Activated T-helper 17 cell treated with anti-CD3 and anti-CD28 coated beads, Interleukin-2, amount 50 U/mL, for 72 hours (primary cell): ENCODE measurements at regions not wholly inside any gene's neighbourhood (a gene's known extent, or its start where the extent isn't known, plus 50 kb on each side); places are given as distances from the start of the nearest gene placed in this dataset.

Experiments used
- ATAC-seq: fragments of 150-1000 bp; cut with Tn5 transposase; replicated peaks from 2 replicates; pipeline ENCODE4 v1.10.0; 2021; ENCODE audit warnings: mild to moderate bottlenecking, moderate library complexity
- H3K27ac Mint-ChIP-seq: one replicate; pipeline ENCODE4 v1.8.0; 2022; ENCODE audit warnings: mixed read lengths
- H3K27me3 Mint-ChIP-seq: one replicate; pipeline ENCODE4 v1.8.0; 2022; ENCODE audit warnings: mixed read lengths
- H3K36me3 Mint-ChIP-seq: one replicate; pipeline ENCODE4 v1.8.0; 2022; ENCODE audit warnings: low read depth, mild to moderate bottlenecking, mixed read lengths
- H3K4me1 Mint-ChIP-seq: one replicate; pipeline ENCODE4 v1.8.0; 2022; ENCODE audit warnings: mixed read lengths
- H3K4me3 Mint-ChIP-seq: one replicate; pipeline ENCODE4 v1.8.0; 2022; ENCODE audit warnings: mild to moderate bottlenecking, mixed read lengths
- H3K9me3 Mint-ChIP-seq: one replicate; pipeline ENCODE4 v1.8.0; 2022; ENCODE audit warnings: mixed read lengths

DNA sequence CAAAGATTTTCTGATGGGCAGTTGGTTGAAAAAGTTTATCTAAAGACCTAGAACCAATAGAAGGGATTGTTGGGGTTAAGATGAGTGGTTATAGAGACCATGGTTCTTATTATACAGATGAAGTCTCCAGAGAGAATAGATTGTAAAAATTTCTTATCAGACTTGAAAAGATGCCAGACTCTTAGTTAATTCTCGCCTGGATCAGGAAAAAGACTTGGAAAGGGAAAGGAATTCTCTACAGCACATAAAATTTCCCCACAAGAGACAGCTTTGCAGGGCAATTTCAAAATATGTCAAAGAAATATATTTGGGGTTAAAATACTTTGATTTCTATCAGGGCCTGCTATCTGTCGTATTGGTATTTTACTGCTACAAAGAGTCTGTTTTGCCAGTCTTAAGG is 582.6 kb downstream of the UTRN start:
- no peak for ATAC-seq
- Mint-ChIP-seq H3K27me3 (peaks cover 15% of the 10 kb centered on the region), H3K4me1 (no peaks in the 10 kb centered on the region), H3K27ac (no peak overlapping the region), H3K9me3 (peaks cover 10% of the 10 kb centered on the region), H3K36me3 (no peaks in the 10 kb centered on the region), H3K4me3 (no peak overlapping the region)

DNA sequence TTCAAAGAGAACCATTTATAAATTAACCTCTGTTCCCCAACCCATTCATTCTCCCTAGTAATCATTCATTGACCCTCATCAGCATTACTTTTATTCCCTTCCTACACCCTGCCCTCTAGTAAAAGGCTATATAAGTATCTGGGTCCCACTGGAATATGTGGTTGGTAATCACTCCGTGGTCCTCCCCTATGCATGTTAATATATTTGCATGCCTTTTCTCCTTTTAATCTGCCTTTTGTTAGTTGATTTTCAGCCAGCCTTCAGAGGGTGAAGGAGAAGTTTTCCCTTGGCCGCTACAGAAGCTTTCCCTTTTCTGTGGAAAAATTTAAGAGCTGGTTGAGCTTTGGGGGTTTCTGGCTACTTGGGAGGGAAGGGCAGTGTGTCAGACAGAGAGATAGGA is 585.6 kb downstream of the UTRN start:
- ATAC-seq: no peak
- Mint-ChIP-seq H3K4me3 (no peak overlapping the region), H3K36me3 (no peaks in the 10 kb centered on the region), H3K27ac (no peak overlapping the region), H3K4me1 (no peaks in the 10 kb centered on the region), H3K9me3 (no peaks in the 10 kb centered on the region), H3K27me3 (peaks cover 10% of the 10 kb centered on the region)

DNA sequence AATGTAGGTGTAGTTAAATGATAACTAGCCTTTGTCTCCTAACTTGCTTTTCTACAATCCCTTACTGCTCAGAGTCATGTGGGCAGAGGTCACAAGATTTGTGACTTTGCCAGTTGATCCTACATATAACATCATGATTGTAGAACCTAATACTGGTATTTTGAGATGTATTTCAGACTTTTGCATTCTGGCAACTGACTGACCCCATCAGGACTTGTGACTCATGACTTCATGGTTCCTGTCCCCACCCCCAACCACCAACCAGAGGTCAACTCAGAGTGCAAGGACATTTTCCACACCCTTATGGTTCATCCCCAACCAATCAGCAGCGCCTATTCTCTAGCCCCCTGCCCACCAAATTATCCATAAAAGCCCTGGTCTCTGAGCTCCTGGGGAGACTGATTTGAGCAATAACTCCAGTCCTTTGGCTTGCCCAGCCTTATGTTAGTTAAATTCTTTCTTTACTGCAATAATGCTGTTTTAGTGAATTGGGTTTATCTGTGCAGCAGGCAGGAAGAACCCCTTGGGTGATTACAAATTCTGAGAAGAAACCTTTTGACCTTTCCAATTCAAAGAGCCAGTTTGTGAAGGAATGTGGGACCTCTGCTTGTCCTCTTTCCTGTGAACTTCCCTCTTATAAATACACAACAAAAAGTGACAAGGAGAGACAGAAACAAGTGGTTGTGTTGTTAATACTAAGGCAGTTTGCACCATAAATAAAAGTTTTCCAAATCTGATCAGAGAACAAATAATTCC is 588.7 kb downstream of the UTRN start:
- Mint-ChIP-seq H3K27me3 (peaks cover 30% of the 10 kb centered on the region), H3K27ac (no peak overlapping the region), H3K9me3 (no peaks in the 10 kb centered on the region), H3K36me3 (no peaks in the 10 kb centered on the region), H3K4me1 (no peaks in the 10 kb centered on the region), H3K4me3 (no peak overlapping the region)
- no peak for ATAC-seq

DNA sequence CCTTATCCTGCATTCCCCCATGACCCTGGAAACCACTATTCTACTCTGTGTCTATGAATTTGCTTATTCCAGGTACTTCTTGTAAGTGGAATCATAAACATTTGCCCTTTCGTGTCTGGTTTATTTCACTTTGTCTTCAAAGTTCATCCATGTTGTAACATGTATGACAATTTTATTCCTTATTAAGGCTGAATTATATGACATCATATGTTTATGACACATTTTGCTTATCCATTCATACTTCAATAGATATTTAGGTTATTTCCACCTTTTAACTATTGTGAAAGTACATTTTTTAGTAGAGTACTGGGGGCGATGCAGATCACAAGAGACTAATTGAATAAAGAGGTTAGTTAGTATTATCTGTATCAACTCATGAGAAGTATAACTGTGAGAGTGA is 591.6 kb downstream of the UTRN start:
- Mint-ChIP-seq H3K4me3 (no peak overlapping the region), H3K27ac (no peak overlapping the region), H3K9me3 (no peaks in the 10 kb centered on the region), H3K36me3 (no peaks in the 10 kb centered on the region), H3K27me3 (peaks cover 43% of the 10 kb centered on the region), H3K4me1 (no peaks in the 10 kb centered on the region)
- no peak for ATAC-seq

DNA sequence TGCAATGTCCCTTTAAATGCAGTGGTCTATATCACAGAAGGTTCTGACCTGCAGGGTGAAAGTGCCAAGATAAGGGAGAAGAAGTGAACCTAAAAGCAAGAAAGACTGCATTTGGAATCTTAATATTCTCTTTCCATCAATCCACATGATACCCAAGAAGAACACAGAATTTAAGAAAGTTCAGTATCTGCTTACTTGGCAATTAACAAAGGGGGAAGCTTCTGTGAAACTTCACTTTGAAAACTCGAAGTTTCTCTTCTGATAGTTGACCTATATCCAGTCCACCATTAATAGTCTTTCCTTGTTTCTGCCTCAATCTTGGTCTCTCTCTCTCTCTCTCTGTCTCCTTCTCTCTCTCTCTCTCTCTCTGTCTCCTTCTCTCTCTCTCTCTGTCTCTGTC is 592.0 kb downstream of the UTRN start:
- H3K36me3 Mint-ChIP-seq: no peaks in the 10 kb centered on the region

DNA sequence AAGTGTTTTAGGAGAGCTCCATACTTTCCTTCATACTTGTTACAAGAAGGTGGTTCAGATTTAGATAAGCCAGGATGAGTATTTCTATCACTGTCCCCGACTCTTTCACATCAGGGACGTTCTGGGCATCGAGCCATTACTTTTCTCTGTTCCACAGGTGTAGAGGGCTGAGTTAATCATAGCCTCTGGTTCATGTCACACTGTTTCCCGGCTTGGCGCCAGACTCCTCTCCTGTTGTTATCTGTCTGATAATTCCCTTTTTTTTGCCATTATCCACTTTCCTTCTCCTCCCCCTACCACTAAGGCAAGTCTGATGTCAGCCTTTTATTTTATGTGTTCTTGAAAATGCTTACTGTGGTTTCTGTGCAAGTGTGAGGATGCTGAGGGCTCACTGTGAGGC is 593.4 kb downstream of the UTRN start:
- ATAC-seq: no peak
- Mint-ChIP-seq H3K4me3 (no peak overlapping the region), H3K27ac (no peak overlapping the region), H3K36me3 (no peaks in the 10 kb centered on the region), H3K27me3 (peaks cover 43% of the 10 kb centered on the region), H3K9me3 (no peaks in the 10 kb centered on the region), H3K4me1 (no peaks in the 10 kb centered on the region)

More for the DNA sequence above, 592.0 kb downstream of the UTRN start:
- no peaks in the 10 kb centered on the region for H3K4me1 Mint-ChIP-seq
- ATAC-seq: no peak
- no peak overlapping the region for H3K4me3 Mint-ChIP-seq
- H3K27ac Mint-ChIP-seq: no peak overlapping the region
- peaks cover 43% of the 10 kb centered on the region for H3K27me3 Mint-ChIP-seq
- no peaks in the 10 kb centered on the region for H3K9me3 Mint-ChIP-seq

DNA sequence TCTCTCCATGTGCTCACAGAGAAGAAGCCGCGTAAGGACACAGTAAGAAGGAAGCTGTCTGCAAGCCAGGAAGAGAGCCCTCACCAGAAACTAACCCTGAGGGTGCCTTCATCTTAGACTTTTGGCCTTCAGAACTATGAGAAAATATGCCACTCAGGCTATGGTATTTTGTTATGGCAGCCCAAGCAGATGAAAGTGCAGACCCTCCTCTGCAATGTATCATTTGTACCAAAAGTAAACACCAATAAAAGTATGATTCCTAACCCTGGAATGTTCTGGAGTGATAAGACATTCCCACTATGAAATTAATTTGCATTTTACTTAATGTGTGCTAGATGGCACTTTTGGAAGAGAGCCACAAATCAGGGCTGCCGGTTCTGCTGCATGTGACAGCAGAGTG is 594.3 kb downstream of the UTRN start:
- Mint-ChIP-seq H3K36me3 (no peaks in the 10 kb centered on the region), H3K9me3 (no peaks in the 10 kb centered on the region), H3K27me3 (peaks cover 43% of the 10 kb centered on the region), H3K27ac (no peak overlapping the region), H3K4me3 (no peak overlapping the region), H3K4me1 (no peaks in the 10 kb centered on the region)
- ATAC-seq: no peak

DNA sequence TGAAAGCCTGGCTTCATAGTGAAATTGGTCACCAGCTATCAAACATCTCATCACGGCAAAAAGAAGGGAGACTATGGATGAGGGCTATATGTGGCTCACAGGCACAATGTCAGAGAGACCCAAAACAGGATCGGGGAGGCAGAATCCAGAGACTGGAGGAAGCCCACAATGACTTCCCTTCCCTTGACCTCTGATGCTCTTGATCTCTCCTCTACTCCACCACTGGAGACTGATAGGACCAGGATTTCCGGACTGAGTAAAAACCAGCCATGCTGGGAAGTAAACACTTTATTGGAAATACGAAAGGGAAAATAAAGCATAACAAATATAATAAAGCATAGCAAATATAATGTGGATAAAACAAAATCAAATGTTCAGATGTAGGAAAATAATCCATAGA is 597.3 kb downstream of the UTRN start:
- H3K4me3 Mint-ChIP-seq: no peak overlapping the region
- H3K4me1 Mint-ChIP-seq: no peaks in the 10 kb centered on the region
- no peak overlapping the region for H3K27ac Mint-ChIP-seq
- no peaks in the 10 kb centered on the region for H3K36me3 Mint-ChIP-seq
- H3K9me3 Mint-ChIP-seq: no peaks in the 10 kb centered on the region
- peaks cover 41% of the 10 kb centered on the region for H3K27me3 Mint-ChIP-seq
- no peak for ATAC-seq

DNA sequence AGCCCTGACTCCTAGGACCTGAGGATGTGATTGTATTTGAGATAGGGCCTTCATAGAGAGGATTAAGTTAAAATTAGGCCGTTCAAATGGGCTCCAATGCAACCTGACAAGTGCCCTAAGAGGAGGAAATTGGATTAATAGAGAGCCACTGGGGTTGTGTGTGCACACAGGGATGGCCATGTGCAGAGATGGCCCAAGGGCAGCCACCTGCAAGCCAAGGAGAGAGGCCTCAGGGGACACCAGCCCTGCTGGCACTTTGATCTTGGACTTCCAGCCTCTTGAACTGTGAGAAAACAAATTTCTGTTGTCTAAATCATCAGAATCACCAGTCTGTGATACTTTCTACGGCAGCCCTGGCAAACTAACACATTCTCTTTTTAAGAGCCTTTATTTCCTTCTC is 598.8 kb downstream of the UTRN start:
- Mint-ChIP-seq H3K27ac (no peak overlapping the region), H3K4me3 (no peak overlapping the region), H3K36me3 (no peaks in the 10 kb centered on the region), H3K9me3 (no peaks in the 10 kb centered on the region), H3K4me1 (no peaks in the 10 kb centered on the region), H3K27me3 (peaks cover 29% of the 10 kb centered on the region)
- ATAC-seq: no peak

DNA sequence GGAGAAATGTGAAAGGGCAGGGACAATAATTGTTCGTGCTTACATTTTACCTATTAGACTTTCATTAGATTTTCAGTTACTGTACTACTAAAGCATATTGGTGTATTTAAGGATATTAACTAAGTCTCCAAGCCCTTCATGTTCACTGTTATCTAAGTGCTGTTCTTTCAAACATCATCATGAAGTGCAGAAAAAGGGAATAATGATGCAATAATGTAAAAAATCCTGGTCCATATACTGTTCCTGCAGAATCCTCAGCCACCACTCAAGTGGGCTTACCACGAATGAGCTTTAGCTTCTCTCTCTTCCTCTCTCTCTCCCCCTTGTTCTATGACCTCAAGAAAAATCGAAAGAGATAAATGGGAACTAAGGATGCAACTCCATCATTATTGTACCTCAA is 600.7 kb downstream of the UTRN start:
- ATAC-seq: no peak
- Mint-ChIP-seq H3K4me1 (no peaks in the 10 kb centered on the region), H3K4me3 (no peak overlapping the region), H3K27me3 (peaks cover 17% of the 10 kb centered on the region), H3K27ac (no peak overlapping the region), H3K36me3 (no peaks in the 10 kb centered on the region), H3K9me3 (no peaks in the 10 kb centered on the region)

DNA sequence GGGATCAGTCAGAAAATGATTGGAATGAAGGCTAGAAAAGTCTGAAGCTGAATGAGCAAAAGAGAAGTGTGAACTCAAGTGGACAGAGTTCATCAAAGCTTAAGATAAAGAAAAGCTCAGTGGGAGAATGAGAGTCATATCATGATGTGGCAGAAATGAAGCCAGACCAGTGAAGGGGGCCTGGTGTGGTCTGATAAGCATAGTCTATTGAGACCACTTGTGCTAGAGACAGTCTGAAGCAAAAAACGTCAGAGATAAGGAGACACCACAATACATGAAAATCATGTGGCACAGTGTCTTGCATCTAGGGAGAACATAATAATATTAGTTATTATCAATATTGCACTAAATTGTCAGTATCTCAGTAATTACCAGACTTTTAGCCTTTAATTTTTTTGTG is 601.5 kb downstream of the UTRN start:
- no peaks in the 10 kb centered on the region for H3K9me3 Mint-ChIP-seq
- H3K4me1 Mint-ChIP-seq: no peaks in the 10 kb centered on the region
- peaks cover 12% of the 10 kb centered on the region for H3K27me3 Mint-ChIP-seq
- no peak overlapping the region for H3K27ac Mint-ChIP-seq
- H3K36me3 Mint-ChIP-seq: no peaks in the 10 kb centered on the region
- H3K4me3 Mint-ChIP-seq: no peak overlapping the region
- ATAC-seq: no peak

DNA sequence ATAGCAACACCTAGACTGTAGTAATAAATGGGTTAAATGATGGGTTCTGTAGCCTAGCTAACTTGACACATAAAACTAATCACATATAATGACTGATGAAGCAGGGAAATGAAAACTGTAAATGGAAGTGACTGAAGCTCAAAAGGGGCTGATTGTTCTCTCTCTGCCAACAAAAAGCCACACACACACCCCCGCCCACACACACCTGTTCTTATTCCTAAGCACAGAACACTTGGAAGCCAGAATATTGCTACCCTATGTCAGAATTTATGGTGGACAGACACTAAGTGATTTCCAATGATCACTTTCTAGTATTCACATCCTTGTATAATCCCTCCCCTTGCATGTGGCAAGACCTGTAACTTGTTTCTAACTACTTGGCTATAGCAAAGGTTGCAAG is 603.5 kb downstream of the UTRN start:
- H3K36me3 Mint-ChIP-seq: no peaks in the 10 kb centered on the region
- H3K4me1 Mint-ChIP-seq: no peaks in the 10 kb centered on the region
- ATAC-seq: no peak
- no peak overlapping the region for H3K4me3 Mint-ChIP-seq
- peaks cover 12% of the 10 kb centered on the region for H3K27me3 Mint-ChIP-seq
- H3K9me3 Mint-ChIP-seq: no peaks in the 10 kb centered on the region
- H3K27ac Mint-ChIP-seq: no peak overlapping the region

DNA sequence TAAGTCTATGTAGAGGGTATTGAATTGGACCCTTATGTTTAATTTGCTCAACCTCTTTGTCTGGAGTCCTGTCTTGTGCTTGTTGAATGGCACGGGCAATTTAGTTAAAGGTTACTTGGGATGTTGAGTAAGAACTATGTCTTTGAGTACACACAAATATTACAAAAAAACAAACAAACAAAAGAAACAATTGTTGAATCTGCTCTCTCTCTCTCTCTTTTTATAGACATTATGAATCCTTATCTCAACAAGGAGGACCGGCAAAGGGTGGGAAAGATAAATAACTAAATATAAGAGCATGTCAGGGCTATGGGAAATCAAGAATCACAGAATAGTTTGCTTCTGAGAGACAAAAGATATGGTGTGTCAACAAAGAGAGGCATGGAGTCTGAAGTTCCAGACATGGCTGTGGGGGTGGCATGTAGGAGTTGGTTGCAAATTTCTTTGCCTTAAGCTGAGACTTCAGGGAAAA is 608.6 kb downstream of the UTRN start:
- Mint-ChIP-seq H3K27ac (no peak overlapping the region), H3K9me3 (no peaks in the 10 kb centered on the region), H3K4me1 (no peaks in the 10 kb centered on the region), H3K27me3 (no peaks in the 10 kb centered on the region), H3K36me3 (no peaks in the 10 kb centered on the region), H3K4me3 (no peak overlapping the region)
- ATAC-seq: no peak

DNA sequence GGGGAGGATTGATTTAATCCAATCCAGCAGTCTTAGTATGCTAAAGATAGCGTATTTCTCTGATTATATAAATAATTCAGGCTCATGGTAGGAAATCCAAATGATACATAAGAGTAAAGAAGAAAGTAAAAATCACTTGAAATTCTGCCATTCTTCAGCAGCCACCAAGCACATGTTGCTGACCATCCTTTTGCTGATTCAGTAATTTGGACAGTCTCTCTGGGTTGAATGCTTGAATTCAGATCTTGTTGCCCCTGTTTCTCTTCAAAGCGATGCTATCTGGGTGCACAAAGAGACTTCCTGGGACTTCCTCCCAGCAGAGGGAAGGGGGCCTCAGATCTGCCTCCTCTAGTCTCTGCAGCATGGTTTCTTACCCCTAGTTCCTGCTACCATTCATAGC is 609.1 kb downstream of the UTRN start:
- no peak for ATAC-seq
- Mint-ChIP-seq H3K4me1 (no peaks in the 10 kb centered on the region), H3K4me3 (no peak overlapping the region), H3K36me3 (no peaks in the 10 kb centered on the region), H3K27ac (no peak overlapping the region), H3K9me3 (no peaks in the 10 kb centered on the region), H3K27me3 (no peaks in the 10 kb centered on the region)

DNA sequence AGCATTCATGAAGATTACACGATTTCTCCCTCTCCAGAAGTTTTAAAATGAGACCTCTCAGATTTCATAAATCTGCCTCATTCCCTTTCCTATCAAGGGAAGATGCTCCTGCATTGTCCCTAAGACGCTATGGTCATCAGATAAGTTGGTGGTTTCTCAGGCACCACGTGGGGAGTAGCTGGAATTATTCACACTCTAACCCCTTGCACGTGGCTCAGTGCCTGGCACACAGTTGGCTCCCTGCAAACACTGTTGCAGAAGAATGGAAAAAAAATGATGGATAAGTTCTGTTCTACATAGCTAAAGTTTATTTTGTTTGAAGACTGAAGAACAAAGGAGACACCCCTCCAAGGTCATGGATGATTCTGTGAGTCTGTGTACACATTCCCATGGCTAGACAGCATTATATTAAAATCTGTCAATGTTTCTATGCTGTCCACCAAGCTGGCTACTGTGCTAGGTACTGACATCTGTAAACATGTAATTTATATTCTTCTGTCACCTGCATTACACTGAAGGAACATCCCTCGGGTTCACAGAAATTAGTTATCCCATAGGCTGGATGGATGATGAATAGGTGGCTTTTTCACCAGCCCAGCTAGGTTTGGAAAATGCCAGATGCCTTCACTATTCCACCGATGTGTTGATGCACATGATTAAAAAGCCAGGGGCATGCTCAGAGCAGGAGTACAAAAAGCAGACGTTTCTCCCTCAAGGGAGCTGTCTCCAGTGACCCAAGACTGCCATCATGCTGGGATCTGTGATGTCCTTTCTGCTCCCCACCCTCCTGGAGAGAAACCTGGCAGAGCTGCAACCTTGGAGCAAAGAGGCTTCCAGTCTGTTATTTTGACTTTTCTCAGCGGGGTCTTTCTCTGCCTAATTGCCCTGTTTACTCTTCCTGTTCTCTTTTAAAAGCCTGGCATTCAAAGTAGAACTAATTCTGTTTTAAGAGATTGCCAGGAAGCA is 610.5 kb downstream of the UTRN start:
- Mint-ChIP-seq H3K27ac (no peak overlapping the region), H3K27me3 (no peaks in the 10 kb centered on the region), H3K4me1 (no peaks in the 10 kb centered on the region), H3K36me3 (no peaks in the 10 kb centered on the region), H3K9me3 (no peaks in the 10 kb centered on the region), H3K4me3 (no peak overlapping the region)
- ATAC-seq: no peak
